HG02973 (cell line): ENCODE measurements at regions not wholly inside any gene's neighbourhood (a gene's known extent, or its start where the extent isn't known, plus 50 kb on each side); places are given as distances from the start of the nearest gene placed in this dataset.
"Not testable (repeated sequence)": the region's sequence is repeated elsewhere in the genome, so short reads cannot be mapped to it uniquely, and the experiment has no call there.

ENCODE experiments used
- ATAC-seq: cut with Tn5 transposase; IDR thresholded peaks from one replicate; pipeline ENCODE4 v1.9.1; 2021; ENCODE audit warnings: moderate library complexity; ENCODE audit not compliant: unreplicated experiment

GRCh38 chr2:40676134-40676790, 224.4 kb upstream of the SLC8A1 start:
- ATAC-seq = not testable (repeated sequence)

GRCh38 chr2:40680547-40680946, 228.7 kb upstream of the SLC8A1 start:
- peak; percentile 98 for ATAC-seq

GRCh38 chr2:40690036-40690435, 238.1 kb upstream of the SLC8A1 start:
- no peak for ATAC-seq

- ATAC-seq = no peak
These were observed 238.6 kb upstream of the SLC8A1 start for GRCh38 chr2:40690525-40690924.

GRCh38 chr2:40700231-40700954, 248.5 kb upstream of the SLC8A1 start:
- ATAC-seq = no peak

- not testable (repeated sequence) for ATAC-seq
These were observed 260.5 kb upstream of the SLC8A1 start for GRCh38 chr2:40712197-40712894.

- no peak for ATAC-seq
These were observed 265.0 kb upstream of the SLC8A1 start for GRCh38 chr2:40716879-40717278.

GRCh38 chr2:40719414-40719813, 267.5 kb upstream of the SLC8A1 start:
- no peak for ATAC-seq

GRCh38 chr2:40721595-40721994, 269.7 kb upstream of the SLC8A1 start:
- ATAC-seq = no peak

- ATAC-seq = no peak
These were observed 271.3 kb upstream of the SLC8A1 start for GRCh38 chr2:40723194-40723593.

- ATAC-seq = no peak
These were observed 273.1 kb upstream of the SLC8A1 start for GRCh38 chr2:40725040-40725439.

GRCh38 chr2:40725950-40726349, 274.1 kb upstream of the SLC8A1 start:
- ATAC-seq = no peak

GRCh38 chr2:40734797-40735196, 282.9 kb upstream of the SLC8A1 start:
- no peak for ATAC-seq

GRCh38 chr2:40737180-40737579, 285.3 kb upstream of the SLC8A1 start:
- no peak for ATAC-seq

- ATAC-seq = no peak
These were observed 288.5 kb upstream of the SLC8A1 start for GRCh38 chr2:40740419-40740818.

GRCh38 chr2:40741532-40741931, 289.6 kb upstream of the SLC8A1 start:
- ATAC-seq = no peak

GRCh38 chr2:40746191-40746590, 294.3 kb upstream of the SLC8A1 start:
- no peak for ATAC-seq

GRCh38 chr2:40751981-40752380, 300.1 kb upstream of the SLC8A1 start:
- ATAC-seq = no peak

GRCh38 chr2:40752796-40753195, 300.9 kb upstream of the SLC8A1 start:
- no peak for ATAC-seq

- no peak for ATAC-seq
These were observed 303.0 kb upstream of the SLC8A1 start for GRCh38 chr2:40754912-40755311.

GRCh38 chr2:40758401-40759155, 306.7 kb upstream of the SLC8A1 start:
- no peak for ATAC-seq
